ENCODE measurements at regions not wholly inside any gene's neighbourhood (a gene's known extent, or its start where the extent isn't known, plus 50 kb on each side); places are given as distances from the start of the nearest gene placed in this dataset.

GRCh38 chr9:84466580-84467285, 126.2 kb upstream of the SLC28A3 start:
- Histone ChIP-seq H3K4me1 (ENCODE audit: control insufficient read depth in 5 of 5, insufficient read depth in 5 of 5, low read length in 5 of 5) (peaks cover 0 to 2% (median 0%) of the 10 kb centered on the region in 5 donors), H3K9me3 (ENCODE audit: control insufficient read depth in 4 of 4, insufficient read depth in 3 of 4, low read length in 3 of 4) (no peaks in the 10 kb centered on the region), H3K27ac (ENCODE audit: low read depth in 1 of 2, low read length in 1 of 2) (no peak overlapping the region), H3K4me3 (no peak overlapping the region), H3K9ac (ENCODE audit: insufficient read depth in 1 of 2, low read length in 2 of 2) (no peak overlapping the region), H3K36me3 (ENCODE audit: control insufficient read depth in 4 of 4, insufficient read depth in 4 of 4, low read length in 4 of 4) (no peaks in the 10 kb centered on the region), H3K27me3 (ENCODE audit: control insufficient read depth in 3 of 3, insufficient read depth in 3 of 3, low read length in 2 of 3) (peaks cover 0 to 2% (median 0%) of the 10 kb centered on the region in 3 donors)
- no peak for TF ChIP-seq CTCF (IDR thresholded peaks at IDR 0.05; ENCODE audit: control extremely low read depth, extremely low read depth)
- no peak for ATAC-seq (ENCODE audit: insufficient read depth, low FRiP score)
- WGBS, 2 donors = 63 to 70% methylated on average over 5 of the region's 5 CpGs
- DNase-seq = no peak

- Histone ChIP-seq H3K4me3 (no peak overlapping the region), H3K9ac (ENCODE audit: insufficient read depth in 1 of 2, low read length in 2 of 2) (no peak overlapping the region), H3K4me1 (ENCODE audit: control insufficient read depth in 5 of 5, insufficient read depth in 5 of 5, low read length in 5 of 5) (peaks cover 0 to 2% (median 0%) of the 10 kb centered on the region in 5 donors), H3K27me3 (ENCODE audit: control insufficient read depth in 3 of 3, insufficient read depth in 3 of 3, low read length in 2 of 3) (no peaks in the 10 kb centered on the region), H3K9me3 (ENCODE audit: control insufficient read depth in 4 of 4, insufficient read depth in 3 of 4, low read length in 3 of 4) (no peaks in the 10 kb centered on the region), H3K36me3 (ENCODE audit: control insufficient read depth in 4 of 4, insufficient read depth in 4 of 4, low read length in 4 of 4) (no peaks in the 10 kb centered on the region), H3K27ac (ENCODE audit: low read depth in 1 of 2, low read length in 1 of 2) (no peak overlapping the region)
- TF ChIP-seq CTCF (IDR thresholded peaks at IDR 0.05; ENCODE audit: control extremely low read depth, extremely low read depth) = no peak
- peak in 1 of 3 donors; percentile 12 for DNase-seq
- 72 to 86% methylated on average over 2 of the region's 2 CpGs for WGBS, 2 donors
- no peak for ATAC-seq (ENCODE audit: insufficient read depth, low FRiP score)
These were observed 131.3 kb upstream of the SLC28A3 start for GRCh38 chr9:84471816-84472215.

GRCh38 chr9:84478996-84479395, 138.4 kb upstream of the SLC28A3 start:
- Histone ChIP-seq H3K4me3 (no peak overlapping the region), H3K4me1 (ENCODE audit: control insufficient read depth in 5 of 5, insufficient read depth in 5 of 5, low read length in 5 of 5) (peaks cover 0 to 4% (median 0%) of the 10 kb centered on the region in 5 donors), H3K9ac (ENCODE audit: insufficient read depth in 1 of 2, low read length in 2 of 2) (no peak overlapping the region), H3K36me3 (ENCODE audit: control insufficient read depth in 4 of 4, insufficient read depth in 4 of 4, low read length in 4 of 4) (no peaks in the 10 kb centered on the region), H3K9me3 (ENCODE audit: control insufficient read depth in 4 of 4, insufficient read depth in 3 of 4, low read length in 3 of 4) (no peaks in the 10 kb centered on the region), H3K27ac (ENCODE audit: low read depth in 1 of 2, low read length in 1 of 2) (no peak overlapping the region), H3K27me3 (ENCODE audit: control insufficient read depth in 3 of 3, insufficient read depth in 3 of 3, low read length in 2 of 3) (no peaks in the 10 kb centered on the region)
- 77 to 89% methylated on average over 3 of the region's 3 CpGs for WGBS, 2 donors
- ATAC-seq (ENCODE audit: insufficient read depth, low FRiP score) (no peak), DNase-seq (no peak)
- TF ChIP-seq CTCF (IDR thresholded peaks at IDR 0.05; ENCODE audit: control extremely low read depth, extremely low read depth) = no peak

- H3K4me1 ChIP-seq (ENCODE audit: control insufficient read depth in 5 of 5, insufficient read depth in 5 of 5, low read length in 5 of 5) = peaks cover 0 to 4% (median 0%) of the 10 kb centered on the region in 5 donors
- no peak overlapping the region for H3K27ac ChIP-seq (ENCODE audit: low read depth in 1 of 2, low read length in 1 of 2)
- H3K9ac ChIP-seq (ENCODE audit: insufficient read depth in 1 of 2, low read length in 2 of 2) = no peak overlapping the region
- TF ChIP-seq CTCF (IDR thresholded peaks at IDR 0.05; ENCODE audit: control extremely low read depth, extremely low read depth) = no peak
- no peaks in the 10 kb centered on the region for H3K27me3 ChIP-seq (ENCODE audit: control insufficient read depth in 3 of 3, insufficient read depth in 3 of 3, low read length in 2 of 3)
- H3K36me3 ChIP-seq (ENCODE audit: control insufficient read depth in 4 of 4, insufficient read depth in 4 of 4, low read length in 4 of 4) = no peaks in the 10 kb centered on the region
- WGBS, 2 donors = 94 to 97% methylated on average over 9 of the region's 9 CpGs
- no peak for DNase-seq
- H3K9me3 ChIP-seq (ENCODE audit: control insufficient read depth in 4 of 4, insufficient read depth in 3 of 4, low read length in 3 of 4) = no peaks in the 10 kb centered on the region
- no peak for ATAC-seq (ENCODE audit: insufficient read depth, low FRiP score)
- H3K4me3 ChIP-seq = no peak overlapping the region
These were observed 139.5 kb upstream of the SLC28A3 start for GRCh38 chr9:84480071-84480470.

Measured in lung (tissue), 11 donors.